MM.1S (cell line): ENCODE measurements at regions not wholly inside any gene's neighbourhood (a gene's known extent, or its start where the extent isn't known, plus 50 kb on each side); places are given as distances from the start of the nearest gene placed in this dataset.

Source experiments
- EZH2phosphoT487 ChIP-seq: fragments of 300-600 bp; sonication (generic); IDR thresholded peaks from 2 replicates; pipeline ENCODE4 v1.6.1; 2018; ENCODE audit warnings: antibody characterized with exemption, low read length
- TF ChIP-seq, protein P1 (sequence below): fragments of 300-600 bp; sonication (generic); IDR thresholded peaks from 2 replicates; pipeline ENCODE4 v1.5.1; 2016; ENCODE audit warnings: antibody characterized with exemption, low read length, mixed read lengths

DNA sequence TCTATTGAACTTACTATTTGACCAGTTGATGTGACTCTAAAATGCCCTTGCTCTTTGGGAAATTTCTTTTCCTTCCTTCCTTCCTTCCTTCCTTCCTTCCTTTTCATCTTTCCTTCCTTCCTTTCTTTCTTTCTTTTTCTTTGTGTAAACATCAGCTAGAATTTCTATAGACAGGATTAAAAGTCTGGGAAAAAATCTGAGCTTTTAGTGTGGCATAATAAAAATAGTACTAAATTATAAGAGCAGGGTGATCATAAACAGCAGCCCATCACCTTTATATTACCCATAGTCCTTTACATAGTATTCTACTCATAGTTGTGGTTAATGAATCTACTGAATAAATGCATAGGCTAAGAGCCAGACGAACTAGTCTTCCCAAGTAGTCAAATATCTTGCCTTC, 281.0 kb upstream of the DAB1 start:
- TF ChIP-seq, protein P1, sequence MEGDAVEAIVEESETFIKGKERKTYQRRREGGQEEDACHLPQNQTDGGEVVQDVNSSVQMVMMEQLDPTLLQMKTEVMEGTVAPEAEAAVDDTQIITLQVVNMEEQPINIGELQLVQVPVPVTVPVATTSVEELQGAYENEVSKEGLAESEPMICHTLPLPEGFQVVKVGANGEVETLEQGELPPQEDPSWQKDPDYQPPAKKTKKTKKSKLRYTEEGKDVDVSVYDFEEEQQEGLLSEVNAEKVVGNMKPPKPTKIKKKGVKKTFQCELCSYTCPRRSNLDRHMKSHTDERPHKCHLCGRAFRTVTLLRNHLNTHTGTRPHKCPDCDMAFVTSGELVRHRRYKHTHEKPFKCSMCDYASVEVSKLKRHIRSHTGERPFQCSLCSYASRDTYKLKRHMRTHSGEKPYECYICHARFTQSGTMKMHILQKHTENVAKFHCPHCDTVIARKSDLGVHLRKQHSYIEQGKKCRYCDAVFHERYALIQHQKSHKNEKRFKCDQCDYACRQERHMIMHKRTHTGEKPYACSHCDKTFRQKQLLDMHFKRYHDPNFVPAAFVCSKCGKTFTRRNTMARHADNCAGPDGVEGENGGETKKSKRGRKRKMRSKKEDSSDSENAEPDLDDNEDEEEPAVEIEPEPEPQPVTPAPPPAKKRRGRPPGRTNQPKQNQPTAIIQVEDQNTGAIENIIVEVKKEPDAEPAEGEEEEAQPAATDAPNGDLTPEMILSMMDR = no peak
- TF ChIP-seq EZH2phosphoT487 = no peak
